ENCODE measurements at regions not wholly inside any gene's neighbourhood (a gene's known extent, or its start where the extent isn't known, plus 50 kb on each side); places are given as distances from the start of the nearest gene placed in this dataset.

DNA sequence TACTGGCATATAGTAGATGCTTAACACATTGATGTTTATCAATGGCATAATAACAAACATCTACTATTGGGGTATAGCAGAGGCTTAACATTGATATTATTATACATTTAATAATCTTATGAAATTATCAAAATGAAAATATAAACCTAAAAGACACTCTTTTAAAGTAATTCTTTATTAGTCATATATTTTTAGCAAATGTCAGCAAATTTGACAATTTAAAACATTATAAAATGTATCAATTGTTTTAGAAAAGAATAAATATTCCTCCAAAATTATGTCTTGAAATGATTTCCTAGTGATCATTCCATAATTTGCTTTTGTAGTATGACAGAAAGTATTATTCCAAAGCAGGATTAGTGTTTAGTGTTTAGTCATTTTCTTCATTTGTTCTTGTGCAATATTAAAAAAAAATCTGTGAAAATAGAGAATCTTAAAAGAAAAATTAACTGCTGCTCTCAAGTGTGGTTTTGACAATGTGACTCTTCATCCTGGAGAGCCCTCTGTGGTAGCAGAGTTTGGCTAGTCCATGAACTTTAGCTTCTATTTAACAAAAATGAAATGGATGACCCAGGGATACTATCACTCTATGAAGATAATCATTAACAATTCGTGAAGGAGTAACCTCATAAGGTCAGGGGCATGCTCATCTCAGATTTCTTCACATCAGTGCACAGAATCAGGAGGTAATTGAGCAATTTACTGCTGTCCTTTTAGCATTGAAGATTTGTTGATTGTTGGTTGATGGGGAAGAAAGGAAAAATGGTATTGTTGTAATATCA is 1018.5 kb downstream of the LRFN5 start:
- H3K27me3 ChIP-seq (replicated peaks) = no peaks in the 10 kb centered on the region
- TF ChIP-seq, protein P1, sequence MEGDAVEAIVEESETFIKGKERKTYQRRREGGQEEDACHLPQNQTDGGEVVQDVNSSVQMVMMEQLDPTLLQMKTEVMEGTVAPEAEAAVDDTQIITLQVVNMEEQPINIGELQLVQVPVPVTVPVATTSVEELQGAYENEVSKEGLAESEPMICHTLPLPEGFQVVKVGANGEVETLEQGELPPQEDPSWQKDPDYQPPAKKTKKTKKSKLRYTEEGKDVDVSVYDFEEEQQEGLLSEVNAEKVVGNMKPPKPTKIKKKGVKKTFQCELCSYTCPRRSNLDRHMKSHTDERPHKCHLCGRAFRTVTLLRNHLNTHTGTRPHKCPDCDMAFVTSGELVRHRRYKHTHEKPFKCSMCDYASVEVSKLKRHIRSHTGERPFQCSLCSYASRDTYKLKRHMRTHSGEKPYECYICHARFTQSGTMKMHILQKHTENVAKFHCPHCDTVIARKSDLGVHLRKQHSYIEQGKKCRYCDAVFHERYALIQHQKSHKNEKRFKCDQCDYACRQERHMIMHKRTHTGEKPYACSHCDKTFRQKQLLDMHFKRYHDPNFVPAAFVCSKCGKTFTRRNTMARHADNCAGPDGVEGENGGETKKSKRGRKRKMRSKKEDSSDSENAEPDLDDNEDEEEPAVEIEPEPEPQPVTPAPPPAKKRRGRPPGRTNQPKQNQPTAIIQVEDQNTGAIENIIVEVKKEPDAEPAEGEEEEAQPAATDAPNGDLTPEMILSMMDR (IDR thresholded peaks at IDR 0.05; ENCODE audit: low read depth, low read length, missing control alignments) = no peak
- H3K4me3 ChIP-seq (ENCODE audit: low read depth, low read length) = no peak overlapping the region
- H3K36me3 ChIP-seq (replicated peaks) = no peaks in the 10 kb centered on the region
- DNase-seq = no peak
- no peak overlapping the region for H3K27ac ChIP-seq
- in situ Hi-C loops (cut with HindIII; ENCODE audit: low pct_ligation_motif_present, low sequenced_read_pairs) = no loop called here

DNA sequence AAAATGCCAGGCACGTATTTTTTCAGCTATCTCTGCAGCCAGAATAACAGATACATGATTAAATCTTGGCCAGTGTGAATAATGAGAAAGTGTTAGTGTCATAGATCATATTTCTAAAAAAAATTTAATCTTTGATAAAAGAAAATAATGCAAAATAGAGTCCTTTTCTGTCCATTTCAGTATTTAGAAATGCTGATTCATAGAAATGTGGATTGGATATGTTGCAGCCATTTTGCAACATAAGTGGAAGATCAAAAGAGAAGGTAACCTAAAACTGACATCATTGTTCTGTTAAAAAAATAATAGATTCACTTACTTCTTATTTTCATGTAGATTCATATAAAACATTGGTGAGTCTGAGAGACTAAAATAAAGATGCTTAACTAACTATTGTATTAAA is 1010.3 kb downstream of the LRFN5 start:
- no peak overlapping the region for H3K4me3 ChIP-seq (ENCODE audit: low read depth, low read length)
- DNase-seq = no peak
- TF ChIP-seq, protein P1 (IDR thresholded peaks at IDR 0.05; ENCODE audit: low read depth, low read length, missing control alignments) = no peak
- H3K27me3 ChIP-seq (replicated peaks) = no peaks in the 10 kb centered on the region
- H3K27ac ChIP-seq = no peak overlapping the region
- in situ Hi-C loops (cut with HindIII; ENCODE audit: low pct_ligation_motif_present, low sequenced_read_pairs) = no loop called here
- H3K36me3 ChIP-seq (replicated peaks) = no peaks in the 10 kb centered on the region

DNA sequence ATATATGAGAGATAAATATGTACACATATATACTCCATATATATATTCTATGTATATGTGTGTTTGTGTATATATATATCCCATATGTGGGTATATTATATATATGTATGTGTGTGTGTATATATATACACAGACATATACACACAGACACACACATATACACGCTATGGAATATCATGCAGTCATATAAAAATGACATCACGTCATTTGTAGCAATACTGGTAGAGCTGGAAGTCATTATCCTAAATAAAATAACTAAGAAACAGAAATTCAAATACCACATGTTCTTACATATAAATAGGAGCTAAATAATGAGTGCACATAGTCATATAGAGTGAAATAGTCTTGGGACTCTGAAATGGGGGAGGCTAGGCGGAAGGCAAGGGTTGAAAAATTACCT is 1000.2 kb downstream of the LRFN5 start:
- in situ Hi-C loops (cut with HindIII; ENCODE audit: low pct_ligation_motif_present, low sequenced_read_pairs) = no loop called here
- no peak for DNase-seq

DNA sequence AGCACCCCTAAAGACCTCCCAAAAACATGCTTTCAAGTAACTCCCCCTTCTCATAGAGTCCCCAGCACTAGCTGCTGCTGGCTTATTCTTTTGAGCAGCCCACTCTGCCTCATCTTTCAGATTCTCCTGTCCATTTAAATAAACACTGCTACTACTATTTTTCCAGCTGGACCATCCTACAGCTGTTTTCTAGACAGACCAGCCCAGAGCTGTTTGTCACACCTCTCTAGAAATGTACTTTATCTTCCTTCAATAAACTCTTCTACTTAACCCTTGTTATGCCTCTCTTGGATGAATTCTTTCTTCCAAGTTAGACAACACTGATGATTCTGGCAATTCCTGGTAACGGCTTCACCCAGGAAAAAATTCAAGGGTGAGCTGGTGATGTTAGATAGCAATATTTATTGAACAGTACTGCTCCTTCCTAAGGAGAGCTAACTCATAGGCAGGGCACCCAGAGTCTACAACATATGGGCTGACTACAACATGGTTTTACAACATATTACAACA is 995.7 kb downstream of the LRFN5 start:
- H3K27me3 ChIP-seq (replicated peaks) = no peaks in the 10 kb centered on the region
- no peak for DNase-seq
- TF ChIP-seq, protein P1 (IDR thresholded peaks at IDR 0.05; ENCODE audit: low read depth, low read length, missing control alignments) = no peak
- H3K4me3 ChIP-seq (ENCODE audit: low read depth, low read length) = no peak overlapping the region
- in situ Hi-C loops (cut with HindIII; ENCODE audit: low pct_ligation_motif_present, low sequenced_read_pairs) = no loop called here
- H3K27ac ChIP-seq = no peak overlapping the region
- H3K36me3 ChIP-seq (replicated peaks) = no peaks in the 10 kb centered on the region

More for the DNA sequence above, 1000.2 kb downstream of the LRFN5 start:
- no peaks in the 10 kb centered on the region for H3K27me3 ChIP-seq (replicated peaks)
- H3K4me3 ChIP-seq (ENCODE audit: low read depth, low read length) = no peak overlapping the region
- TF ChIP-seq, protein P1 (IDR thresholded peaks at IDR 0.05; ENCODE audit: low read depth, low read length, missing control alignments) = no peak
- no peak overlapping the region for H3K27ac ChIP-seq
- no peaks in the 10 kb centered on the region for H3K36me3 ChIP-seq (replicated peaks)

DNA sequence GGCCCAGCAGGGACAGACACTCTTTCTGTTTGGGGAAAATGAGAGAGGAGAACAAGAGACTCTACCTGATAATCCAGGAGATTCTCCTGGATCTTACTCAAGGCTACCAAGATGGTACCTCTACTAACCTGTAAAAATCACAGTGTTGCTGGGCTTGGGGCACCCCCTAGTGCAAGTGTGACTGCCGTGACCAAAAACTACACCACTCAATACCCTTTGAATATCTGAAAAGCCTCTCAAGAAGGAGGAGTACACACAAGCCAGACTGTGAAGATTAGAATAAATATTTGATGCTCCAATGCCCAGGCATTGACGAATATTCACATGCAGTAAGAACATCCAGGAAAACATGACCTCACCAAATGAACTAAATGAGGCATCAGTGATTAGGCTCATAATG is 965.4 kb downstream of the LRFN5 start:
- Histone ChIP-seq H3K27ac (no peak overlapping the region), H3K36me3 (replicated peaks) (no peaks in the 10 kb centered on the region), H3K4me3 (ENCODE audit: low read depth, low read length) (no peak overlapping the region), H3K27me3 (replicated peaks) (no peaks in the 10 kb centered on the region)
- DNase-seq = no peak
- TF ChIP-seq, protein P1 (IDR thresholded peaks at IDR 0.05; ENCODE audit: low read depth, low read length, missing control alignments) = no peak
- in situ Hi-C loops (cut with HindIII; ENCODE audit: low pct_ligation_motif_present, low sequenced_read_pairs) = no loop called here
